IMR-90 (cell line): ENCODE measurements at regions not wholly inside any gene's neighbourhood (a gene's known extent, or its start where the extent isn't known, plus 50 kb on each side); places are given as distances from the start of the nearest gene placed in this dataset.

ENCODE experiments used
- ATAC-seq: fragments of 200-7000 bp; cut with Tn5 transposase; 2 replicates; pipeline ENCODE4 v1.9.1; 2020; ENCODE audit warnings: low read depth, mild to moderate bottlenecking, moderate library complexity
- BruUV-seq: library from RNA; stranded (reverse); fragments of 400-500 nt; replicated peaks from 2 replicates; lab custom pipeline; 2021; lab: Mats Ljungman, UMichigan
- CTCF ChIA-PET: fragments of 300-600 bp; formaldehyde crosslinking; extraction: SDS; loops from one replicate; lab custom pipeline; 2021; ENCODE audit warnings: antibody characterized with exemption; lab: Yijun Ruan, JAX
- POLR2A ChIA-PET: fragments of 300-600 bp; sonication (Branson Sonifier 250); formaldehyde crosslinking; loops from one replicate; lab custom pipeline; 2022; ENCODE audit warnings: antibody characterized with exemption; ENCODE audit not compliant: unreplicated experiment; lab: Charles Lee
- DNase-seq: peaks from one replicate; pipeline ENCODE4 v3.0.0; 2013
- H2AFZ ChIP-seq: replicated peaks from 2 replicates; pipeline ENCODE3; 2013; ENCODE audit warnings: low read length, mild to moderate bottlenecking; ENCODE audit not compliant: poor library complexity
- H2AK5ac ChIP-seq: 2 replicates; pipeline ENCODE4 v1.6.1; 2013; ENCODE audit warnings: low read depth, low read length, inconsistent platforms
- H2AK9ac ChIP-seq: replicated peaks from 2 replicates; pipeline ENCODE3; 2013; ENCODE audit warnings: mild to moderate bottlenecking, low read depth, low read length, moderate library complexity; ENCODE audit not compliant: poor library complexity
- H2BK120ac ChIP-seq: 2 replicates; pipeline ENCODE4 v1.6.1; 2013; ENCODE audit warnings: low read depth, low read length, inconsistent platforms
- H2BK15ac ChIP-seq: 3 replicates; pipeline ENCODE4 v1.6.1; 2013; ENCODE audit warnings: low read depth, low read length, inconsistent platforms
- H2BK20ac ChIP-seq: 2 replicates; pipeline ENCODE4 v1.6.1; 2013; ENCODE audit warnings: low read depth, mild to moderate bottlenecking, inconsistent platforms, low read length, moderate library complexity
- H2BK5ac ChIP-seq: 2 replicates; pipeline ENCODE4 v1.6.1; 2013; ENCODE audit warnings: mild to moderate bottlenecking, low read depth, low read length, inconsistent platforms; ENCODE audit not compliant: poor library complexity, severe bottlenecking
- H3K14ac ChIP-seq: replicated peaks from 2 replicates; pipeline ENCODE4 v1.6.1; 2013; ENCODE audit warnings: low read depth, low read length, inconsistent platforms
- H3K18ac ChIP-seq: 2 replicates; pipeline ENCODE4 v1.6.1; 2013; ENCODE audit warnings: low read depth, low read length, control low read depth
- H3K23ac ChIP-seq: 2 replicates; pipeline ENCODE4 v1.6.1; 2013; ENCODE audit warnings: low read depth, low read length, inconsistent platforms
- H3K27ac ChIP-seq: 2 replicates; pipeline ENCODE4 v1.5.1; 2013; ENCODE audit warnings: mild to moderate bottlenecking, control low read depth, low read length; ENCODE audit not compliant: insufficient read depth
- H3K27me3 ChIP-seq: 2 replicates; pipeline ENCODE4 v1.6.1; 2013; ENCODE audit warnings: low read length; ENCODE audit not compliant: control insufficient read depth, insufficient read depth
- H3K36me3 ChIP-seq: 2 replicates; pipeline ENCODE4 v1.6.1; 2013; ENCODE audit warnings: low read length, mixed read lengths; ENCODE audit not compliant: control insufficient read depth, insufficient read depth
- H3K4ac ChIP-seq: 2 replicates; pipeline ENCODE4 v1.6.1; 2013; ENCODE audit warnings: low read depth, low read length, inconsistent platforms
- H3K4me1 ChIP-seq: 2 replicates; pipeline ENCODE4 v1.6.1; 2013; ENCODE audit warnings: low read length, mixed read lengths; ENCODE audit not compliant: control insufficient read depth, insufficient read depth
- H3K4me2 ChIP-seq: 2 replicates; pipeline ENCODE4 v1.6.1; 2013; ENCODE audit warnings: low read depth, mild to moderate bottlenecking, control low read depth, low read length, moderate library complexity
- H3K4me3 ChIP-seq: 2 replicates; pipeline ENCODE4 v1.5.1; 2013; ENCODE audit warnings: low read depth, mild to moderate bottlenecking, control low read depth, low read length, moderate library complexity; ENCODE audit not compliant: insufficient read depth
- H3K56ac ChIP-seq: 2 replicates; pipeline ENCODE4 v1.6.1; 2013; ENCODE audit warnings: low read length, inconsistent platforms; ENCODE audit not compliant: insufficient read depth; ENCODE audit errors: extremely low read depth
- H3K79me1 ChIP-seq, 2 experiments: 2 replicates each; pipeline ENCODE4 v1.6.1; 2013; ENCODE audit warnings: low read length in 2 of 2, inconsistent platforms in 1 of 2, low read depth in 1 of 2
- H3K9ac ChIP-seq: 2 replicates; pipeline ENCODE4 v1.6.1; 2013; ENCODE audit warnings: low read depth, low read length, control low read depth
- H3K9me1 ChIP-seq: 2 replicates; pipeline ENCODE4 v1.6.1; 2013; ENCODE audit warnings: low read length, inconsistent platforms; ENCODE audit not compliant: insufficient read depth
- H3K9me3 ChIP-seq: 2 replicates; pipeline ENCODE4 v1.6.1; 2013; ENCODE audit warnings: low read length; ENCODE audit not compliant: control insufficient read depth, insufficient read depth
- H4K20me1 ChIP-seq: 2 replicates; pipeline ENCODE4 v1.6.1; 2013; ENCODE audit warnings: low read length, inconsistent platforms; ENCODE audit not compliant: insufficient read depth
- H4K5ac ChIP-seq: 2 replicates; pipeline ENCODE4 v1.6.1; 2013; ENCODE audit warnings: mild to moderate bottlenecking, low read depth, low read length, control low read depth
- H4K8ac ChIP-seq, 2 experiments: 2 replicates each; pipeline ENCODE4 v1.6.1; 2013; ENCODE audit warnings: low read depth in 2 of 2, low read length in 2 of 2, control low read depth in 1 of 2, inconsistent platforms in 1 of 2
- H4K91ac ChIP-seq: 2 replicates; pipeline ENCODE4 v1.6.1; 2013; ENCODE audit warnings: low read depth, low read length, inconsistent platforms; ENCODE audit not compliant: insufficient read depth
- FOS ChIP-seq: fragments of 150-350 bp; IDR thresholded peaks from 2 replicates; pipeline ENCODE4 v1.6.1; 2016; ENCODE audit warnings: low read depth, low read length
- MXI1 ChIP-seq: IDR thresholded peaks from 2 replicates; pipeline ENCODE4 v1.6.1; 2012; ENCODE audit warnings: low read depth, mild to moderate bottlenecking, low read length, moderate library complexity, borderline replicate concordance
- NFE2L2 ChIP-seq: fragments of 150-350 bp; IDR thresholded peaks from 2 replicates; pipeline ENCODE4 v1.6.1; 2016; ENCODE audit warnings: low read depth, mild to moderate bottlenecking, low read length
- POLR2A ChIP-seq: IDR thresholded peaks from 2 replicates; pipeline ENCODE4 v1.6.1; 2012; ENCODE audit warnings: mild to moderate bottlenecking, low read depth, low read length
- RFX5 ChIP-seq: IDR thresholded peaks from 2 replicates; pipeline ENCODE4 v1.8.0; 2012; ENCODE audit warnings: low read depth, mild to moderate bottlenecking, low read length, moderate library complexity
- WGBS, 2 experiments: methylation state at CpG; one replicate each; pipeline versions ENCODE4 v1.1.5 to v1.1.7; 2013; ENCODE audit warnings: missing lambda C conversion rate in 2 of 2; ENCODE audit not compliant: insufficient read length in 1 of 2; ENCODE audit errors: extremely low coverage in 2 of 2; 5-methylcytosine and 5-hydroxymethylcytosine counted together
- dilution Hi-C: fragments of 300-500 bp; cut with HindIII; formaldehyde crosslinking; loops from one replicate; pipeline ENCODE4 v1.14.3; 2018; ENCODE audit warnings: low sequenced_read_pairs; ENCODE audit not compliant: unreplicated experiment
- in situ Hi-C: fragments of 300-500 bp; cut with MboI; formaldehyde crosslinking; loops from 3 replicates; pipeline ENCODE4 v1.14.3; 2019; ENCODE audit warnings: low sequenced_read_pairs, inconsistent platforms, mixed read lengths
- intact Hi-C: fragments of 100-400 bp; cut with micrococcal nuclease; formaldehyde crosslinking; loops from 2 replicates; pipeline ENCODE4 v1.10.0; 2022

- Histone ChIP-seq H3K9me3 (no peaks in the 10 kb centered on the region), H2AFZ (no peak overlapping the region), H2BK120ac (no peak overlapping the region), H4K20me1 (no peaks in the 10 kb centered on the region), H3K4me2 (no peak overlapping the region), H2AK5ac (no peak overlapping the region), H3K79me1 (no peaks in the 10 kb centered on the region), H3K56ac (no peak overlapping the region), H3K9ac (no peak overlapping the region), H3K27ac (no peak overlapping the region), H3K36me3 (no peaks in the 10 kb centered on the region), H3K4me3 (no peak overlapping the region), H2BK15ac (no peak overlapping the region), H3K9me1 (no peaks in the 10 kb centered on the region), H4K8ac (no peak overlapping the region), H2AK9ac (no peak overlapping the region), H3K4ac (no peak overlapping the region), H2BK5ac (no peak overlapping the region), H3K18ac (no peak overlapping the region), H4K5ac (no peak overlapping the region), H2BK20ac (no peak overlapping the region), H3K4me1 (no peaks in the 10 kb centered on the region), H3K14ac (no peak overlapping the region), H3K23ac (no peak overlapping the region), H4K91ac (no peak overlapping the region), H3K27me3 (no peaks in the 10 kb centered on the region; the same call in 1 of the 2 replicates)
- dilution Hi-C loops = no loop called here
- intact Hi-C loops = no loop called here
- TF ChIP-seq MXI1 = no peak
- no peak for TF ChIP-seq NFE2L2
- no peak for TF ChIP-seq FOS
- no peak for TF ChIP-seq RFX5
- no peak for TF ChIP-seq POLR2A
- ATAC-seq (no peak), DNase-seq (no peak)
- CTCF ChIA-PET = no interaction called here
- POLR2A ChIA-PET = no interaction called here
- WGBS, 2 experiments = 67% methylated on average over 6 of the region's 9 CpGs; no CpG with 5 or more reads in 1 of the 2 experiments
- no TSS peak for BruUV-seq
- in situ Hi-C loops = no loop called here
Measured at GRCh38 chr11:70882716-70883085, 369.7 kb downstream of the SHANK2 start.
